CD4-positive, alpha-beta memory T cell (primary cell): ENCODE measurements at regions not wholly inside any gene's neighbourhood (a gene's known extent, or its start where the extent isn't known, plus 50 kb on each side); places are given as distances from the start of the nearest gene placed in this dataset.

Experiments
- CTCF ChIA-PET: fragments of 350-600 bp; sonication (Branson Sonifier 250); formaldehyde crosslinking; loops from one replicate; lab custom pipeline; 2021; ENCODE audit warnings: inconsistent platforms; ENCODE audit not compliant: partially characterized antibody; lab: Charles Lee
- POLR2A ChIA-PET: fragments of 350-600 bp; sonication (Branson Sonifier 250); formaldehyde crosslinking; loops from one replicate; lab custom pipeline; 2021; ENCODE audit not compliant: partially characterized antibody; lab: Charles Lee
- DNase-seq, 5 donors: peaks; one replicate each; pipeline versions ENCODE4 v3.0.0 to v3.0.0-alpha.2; 2020 to 2022; ENCODE audit warnings: mixed read lengths in 1 of 5
- H3K27ac ChIP-seq: one replicate; pipeline ENCODE4 v1.7.0; 2013; ENCODE audit warnings: low read depth, low read length
- H3K27me3 ChIP-seq: 2 replicates; pipeline ENCODE4 v1.7.0; 2013; ENCODE audit warnings: mild to moderate bottlenecking, low read length, moderate library complexity; ENCODE audit not compliant: insufficient read depth
- H3K36me3 ChIP-seq: 2 replicates; pipeline ENCODE4 v1.7.0; 2013; ENCODE audit warnings: mild to moderate bottlenecking, low read length, moderate library complexity; ENCODE audit not compliant: insufficient read depth
- H3K4me1 ChIP-seq: 2 replicates; pipeline ENCODE4 v1.7.0; 2013; ENCODE audit warnings: mild to moderate bottlenecking, low read length, moderate library complexity; ENCODE audit not compliant: insufficient read depth
- H3K4me3 ChIP-seq, 2 donors: one replicate each; pipeline ENCODE4 v1.7.0; 2013; ENCODE audit warnings: low read length in 2 of 2, mild to moderate bottlenecking in 1 of 2
- H3K9me3 ChIP-seq, 2 donors: one replicate each; pipeline ENCODE4 v1.7.0; 2013; ENCODE audit warnings: low read length in 2 of 2, control low read depth in 1 of 2; ENCODE audit not compliant: control insufficient read depth in 1 of 2
- H3K27ac Mint-ChIP-seq, 7 donors: one replicate each; pipeline ENCODE4 v1.8.0; 2020 to 2021; ENCODE audit warnings: mixed read lengths in 7 of 7, mild to moderate bottlenecking in 6 of 7, inconsistent platforms in 3 of 7, moderate library complexity in 3 of 7
- H3K27me3 Mint-ChIP-seq, 2 donors: one replicate each; pipeline ENCODE4 v1.8.0; 2020 to 2021; ENCODE audit warnings: mixed read lengths in 2 of 2
- H3K36me3 Mint-ChIP-seq, 2 donors: one replicate each; pipeline ENCODE4 v1.8.0; 2020 to 2021; ENCODE audit warnings: mixed read lengths in 2 of 2, inconsistent platforms in 1 of 2, mild to moderate bottlenecking in 1 of 2
- H3K4me1 Mint-ChIP-seq, 4 donors: one replicate each; pipeline ENCODE4 v1.8.0; 2020 to 2021; ENCODE audit warnings: mixed read lengths in 4 of 4, mild to moderate bottlenecking in 1 of 4
- H3K4me3 Mint-ChIP-seq, 8 donors: one replicate each; pipeline ENCODE4 v1.8.0; 2020 to 2021; ENCODE audit warnings: mixed read lengths in 8 of 8, mild to moderate bottlenecking in 7 of 8, moderate library complexity in 6 of 8, inconsistent platforms in 3 of 8
- H3K9me3 Mint-ChIP-seq, 8 donors: one replicate each; pipeline ENCODE4 v1.8.0; 2020 to 2021; ENCODE audit warnings: mixed read lengths in 8 of 8, mild to moderate bottlenecking in 5 of 8, inconsistent platforms in 3 of 8, moderate library complexity in 1 of 8
- intact Hi-C: fragments of 100-400 bp; cut with micrococcal nuclease; formaldehyde crosslinking; loops from one replicate; pipeline ENCODE4 v1.15.1; 2023

DNA sequence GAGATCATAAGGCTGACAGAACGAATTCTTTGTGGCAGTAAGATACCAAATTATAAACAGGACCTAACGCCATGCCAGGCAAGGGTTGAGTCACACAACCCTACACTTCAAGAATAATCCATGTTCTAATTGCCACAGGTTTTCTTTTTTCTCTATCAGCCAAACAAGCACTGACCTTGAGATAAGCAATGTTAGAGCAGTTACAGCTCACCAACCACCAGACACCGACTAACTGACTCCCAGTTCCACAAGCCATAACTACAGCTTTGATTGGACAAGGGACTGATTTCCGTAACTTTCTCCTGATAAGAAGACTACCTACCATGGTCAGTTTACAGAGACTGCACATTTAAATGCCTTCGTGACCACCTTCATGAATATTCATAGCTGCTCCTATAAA lies 149.6 kb downstream of the PTPRU start:
- Histone ChIP-seq H3K27ac (no peak overlapping the region), H3K36me3 (no peaks in the 10 kb centered on the region), H3K27me3 (no peaks in the 10 kb centered on the region), H3K4me1 (no peaks in the 10 kb centered on the region), H3K9me3 (no peaks in the 10 kb centered on the region), H3K4me3 (no peak overlapping the region)
- ChIA-PET POLR2A (no interaction called here), CTCF (no interaction called here)
- no peak overlapping the region for H3K27ac Mint-ChIP-seq
- H3K36me3 Mint-ChIP-seq, result no peaks in the 10 kb centered on the region
- intact Hi-C loops, result no loop called here
- peaks cover 0 to 6% (median 1%) of the 10 kb centered on the region in 8 donors for H3K9me3 Mint-ChIP-seq
- peaks cover 31 to 33% of the 10 kb centered on the region in 2 donors for H3K27me3 Mint-ChIP-seq
- no peaks in the 10 kb centered on the region for H3K4me1 Mint-ChIP-seq
- DNase-seq, result no peak
- no peak overlapping the region for H3K4me3 Mint-ChIP-seq

DNA sequence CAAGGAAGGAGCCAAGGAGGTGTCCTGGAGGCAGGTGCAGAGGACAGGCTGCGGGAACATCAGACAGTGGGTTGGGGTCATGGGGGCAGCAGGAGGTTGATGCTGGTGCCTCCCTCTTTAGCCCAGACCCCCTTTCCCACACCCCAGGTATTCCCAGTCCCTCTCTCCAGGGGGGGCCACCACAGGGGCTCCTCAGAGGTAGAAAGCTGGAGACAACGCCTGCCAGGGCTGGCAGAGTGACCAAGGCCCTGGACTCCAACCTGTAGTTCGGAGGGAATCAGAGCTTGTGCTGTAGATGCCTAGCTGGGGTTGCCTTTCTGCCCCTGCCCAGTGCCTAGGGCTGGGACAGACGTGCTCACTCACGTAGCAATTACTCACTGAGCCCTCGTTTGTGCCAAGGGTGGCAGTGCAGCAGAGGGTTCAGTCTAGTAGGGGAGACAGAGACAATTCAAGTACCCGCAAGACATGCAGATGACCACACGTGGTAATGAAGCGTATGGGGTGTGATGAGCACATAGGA lies 148.2 kb downstream of the PTPRU start:
- ChIA-PET POLR2A (no interaction called here), CTCF (no interaction called here)
- H3K36me3 ChIP-seq, result no peaks in the 10 kb centered on the region
- Mint-ChIP-seq H3K27ac (no peak overlapping the region), H3K4me1 (no peaks in the 10 kb centered on the region), H3K4me3 (peak overlapping the region in 1 of 8 donors; percentile 51), H3K36me3 (no peaks in the 10 kb centered on the region), H3K9me3 (peaks cover 0 to 15% (median 8%) of the 10 kb centered on the region in 8 donors), H3K27me3 (peaks cover 27 to 32% of the 10 kb centered on the region in 2 donors)
- H3K4me1 ChIP-seq, result no peaks in the 10 kb centered on the region
- H3K27me3 ChIP-seq, result no peaks in the 10 kb centered on the region
- DNase-seq, result no peak
- no peak overlapping the region for H3K4me3 ChIP-seq
- no peaks in the 10 kb centered on the region for H3K9me3 ChIP-seq
- no peak overlapping the region for H3K27ac ChIP-seq
- intact Hi-C loops, result no loop called here

DNA sequence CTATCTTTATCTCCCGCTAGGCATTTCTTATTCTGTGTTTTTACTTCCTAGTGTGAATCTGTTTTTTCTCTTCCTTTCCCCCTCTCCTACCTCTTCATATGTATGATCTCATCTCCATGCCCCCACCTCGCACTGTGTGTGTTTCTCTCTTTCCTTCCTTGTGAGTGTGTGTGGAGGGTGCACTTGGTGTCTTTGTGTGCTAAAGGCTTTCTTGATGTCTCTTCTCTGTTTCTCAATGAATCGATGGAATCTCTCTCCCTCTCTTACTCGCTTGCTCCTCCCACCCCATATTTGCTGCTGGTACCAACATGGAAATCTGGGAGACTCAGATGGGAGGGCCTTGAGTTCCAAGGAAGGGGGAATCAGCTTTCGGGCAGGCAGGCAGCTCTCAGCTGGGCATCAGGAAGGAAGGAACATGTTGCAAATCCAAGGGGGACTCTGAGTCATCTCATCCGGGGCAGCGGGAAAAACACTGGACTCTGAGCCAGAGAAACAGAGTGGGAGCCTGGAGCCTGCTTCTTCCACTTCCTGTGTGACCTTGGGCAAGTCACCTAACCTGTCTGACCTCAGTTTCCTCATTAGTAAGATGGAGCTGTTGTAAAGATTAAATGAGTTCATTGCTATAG lies 147.5 kb downstream of the PTPRU start:
- Histone ChIP-seq H3K9me3 (peaks cover 0 to 2% of the 10 kb centered on the region in 2 donors), H3K4me1 (no peaks in the 10 kb centered on the region), H3K27ac (no peak overlapping the region), H3K27me3 (no peaks in the 10 kb centered on the region), H3K36me3 (no peaks in the 10 kb centered on the region), H3K4me3 (no peak overlapping the region)
- ChIA-PET POLR2A (no interaction called here), CTCF (no interaction called here)
- Mint-ChIP-seq H3K4me3 (peak overlapping the region in 1 of 8 donors; percentile 51), H3K4me1 (no peaks in the 10 kb centered on the region), H3K27me3 (peaks cover 27 to 32% of the 10 kb centered on the region in 2 donors), H3K36me3 (no peaks in the 10 kb centered on the region), H3K27ac (no peak overlapping the region), H3K9me3 (peaks cover 0 to 22% (median 14%) of the 10 kb centered on the region in 8 donors)
- no peak for DNase-seq
- intact Hi-C loops, result no loop called here

DNA sequence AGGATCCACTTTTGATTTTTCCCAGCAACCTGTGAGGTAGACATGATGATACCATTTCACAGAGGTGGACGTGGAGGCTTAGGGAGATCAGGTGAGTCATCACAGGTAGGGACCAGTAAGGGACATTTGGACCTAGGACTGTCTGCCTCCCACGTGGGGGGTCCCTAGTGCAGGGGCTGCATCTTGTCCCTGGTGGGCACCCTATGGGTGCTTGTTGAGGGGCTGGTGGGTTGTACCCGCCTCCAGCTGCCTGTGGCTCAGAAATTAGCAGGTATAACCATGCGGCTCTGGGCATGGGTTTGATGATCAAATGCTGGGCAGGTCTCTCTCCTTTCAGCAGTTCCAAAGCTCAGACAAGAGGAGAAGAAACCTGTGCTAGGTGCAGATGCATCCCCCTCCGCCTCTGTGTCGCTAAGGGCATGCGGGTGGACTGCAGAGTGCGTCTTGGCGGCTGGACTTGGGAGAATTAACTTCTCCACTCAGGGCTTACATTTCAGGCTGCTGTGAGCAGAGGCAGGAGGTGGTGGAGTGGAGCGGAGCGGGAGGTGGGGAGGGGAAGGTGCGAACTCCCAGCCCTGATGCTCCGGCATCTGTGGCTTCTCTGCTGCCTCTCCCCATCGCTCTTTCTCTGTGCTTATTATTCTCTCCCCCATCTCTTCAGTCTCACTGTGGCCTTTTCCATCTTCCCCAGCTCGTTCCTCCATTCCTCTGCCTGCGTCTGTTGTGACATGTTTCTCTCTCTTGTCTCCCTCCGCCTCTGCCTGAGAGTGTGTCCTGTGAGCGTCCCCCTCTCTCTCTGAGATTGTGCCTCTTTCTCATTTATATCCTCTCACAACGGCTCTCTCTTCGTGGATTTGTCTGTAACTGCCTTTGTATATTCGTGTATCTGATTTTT lies 146.8 kb downstream of the PTPRU start:
- intact Hi-C loops, result no loop called here
- no peak overlapping the region for H3K4me3 ChIP-seq
- no peak overlapping the region for H3K4me3 Mint-ChIP-seq
- peaks cover 0 to 30% (median 22%) of the 10 kb centered on the region in 8 donors for H3K9me3 Mint-ChIP-seq
- ChIA-PET POLR2A (no interaction called here), CTCF (no interaction called here)
- no peaks in the 10 kb centered on the region for H3K36me3 Mint-ChIP-seq
- no peak for DNase-seq
- no peak overlapping the region for H3K27ac Mint-ChIP-seq
- no peaks in the 10 kb centered on the region for H3K4me1 ChIP-seq
- H3K27me3 ChIP-seq, result no peaks in the 10 kb centered on the region
- H3K36me3 ChIP-seq, result no peaks in the 10 kb centered on the region
- peaks cover 0 to 4% of the 10 kb centered on the region in 2 donors for H3K9me3 ChIP-seq
- H3K4me1 Mint-ChIP-seq, result no peaks in the 10 kb centered on the region
- H3K27me3 Mint-ChIP-seq, result peaks cover 28 to 32% of the 10 kb centered on the region in 2 donors
- H3K27ac ChIP-seq, result no peak overlapping the region

DNA sequence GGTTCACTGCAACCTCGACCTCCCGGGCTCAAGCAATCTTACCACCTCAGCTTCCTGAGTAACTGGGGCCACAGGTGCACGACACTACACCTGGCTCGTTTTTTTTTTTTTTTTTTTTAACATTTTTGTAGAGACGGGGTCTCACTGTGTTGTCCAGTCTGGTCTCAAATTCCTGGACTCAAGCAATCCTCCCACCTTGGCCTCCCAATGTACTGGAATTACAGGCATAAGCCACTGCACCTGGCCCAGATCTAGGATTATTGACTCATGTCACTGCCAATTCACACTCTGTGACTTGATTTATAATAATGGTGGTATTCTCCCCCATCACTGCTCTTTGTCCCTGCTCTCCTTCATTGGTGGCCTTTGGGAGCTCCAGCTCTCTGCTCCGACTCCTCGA lies 145.1 kb downstream of the PTPRU start:
- Mint-ChIP-seq H3K4me1 (no peaks in the 10 kb centered on the region), H3K36me3 (no peaks in the 10 kb centered on the region), H3K4me3 (no peak overlapping the region), H3K27me3 (peaks cover 23 to 26% of the 10 kb centered on the region in 2 donors), H3K27ac (no peak overlapping the region), H3K9me3 (peaks cover 0 to 42% (median 33%) of the 10 kb centered on the region in 8 donors)
- Histone ChIP-seq H3K27ac (no peak overlapping the region), H3K4me3 (no peak overlapping the region), H3K4me1 (no peaks in the 10 kb centered on the region), H3K27me3 (no peaks in the 10 kb centered on the region), H3K36me3 (no peaks in the 10 kb centered on the region), H3K9me3 (peaks cover 0 to 4% of the 10 kb centered on the region in 2 donors)
- CTCF ChIA-PET, result no interaction called here
- intact Hi-C loops, result no loop called here
- DNase-seq, result no peak
- POLR2A ChIA-PET, result interaction anchor here (0.6 kb wide), 1 partner anchor 103 kb away, joined by 3 read pairs; no protein-coding TSS in a partner anchor

DNA sequence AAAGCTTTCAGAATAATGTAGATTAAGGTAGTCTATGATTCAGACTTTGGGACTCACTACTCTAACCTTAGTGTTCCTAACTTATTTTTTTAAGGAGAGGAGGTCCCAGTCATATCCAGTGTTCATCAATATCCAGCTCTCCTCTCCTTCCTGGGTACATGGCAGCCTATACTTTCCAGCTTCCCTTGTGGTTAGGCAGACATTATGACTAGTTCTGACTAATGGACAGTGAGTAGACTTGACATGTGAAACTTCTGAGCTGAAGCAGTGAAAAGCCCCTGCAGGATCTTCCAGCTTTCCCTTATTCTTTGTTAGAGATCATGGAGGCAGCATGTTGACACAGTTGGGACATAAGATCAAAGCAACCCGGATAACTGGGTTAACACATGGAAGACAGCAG lies 144.2 kb downstream of the PTPRU start:
- intact Hi-C loops, result no loop called here
- no peak for DNase-seq
- Mint-ChIP-seq H3K36me3 (no peaks in the 10 kb centered on the region), H3K9me3 (peaks cover 0 to 51% (median 35%) of the 10 kb centered on the region in 8 donors), H3K4me3 (no peak overlapping the region), H3K27me3 (peaks cover 20 to 23% of the 10 kb centered on the region in 2 donors), H3K4me1 (no peaks in the 10 kb centered on the region), H3K27ac (no peak overlapping the region)
- ChIA-PET CTCF (no interaction called here), POLR2A (no interaction called here)
- peaks cover 0 to 4% of the 10 kb centered on the region in 2 donors for H3K9me3 ChIP-seq
- H3K36me3 ChIP-seq, result no peaks in the 10 kb centered on the region
- no peak overlapping the region for H3K4me3 ChIP-seq
- no peak overlapping the region for H3K27ac ChIP-seq
- no peaks in the 10 kb centered on the region for H3K4me1 ChIP-seq
- no peaks in the 10 kb centered on the region for H3K27me3 ChIP-seq

DNA sequence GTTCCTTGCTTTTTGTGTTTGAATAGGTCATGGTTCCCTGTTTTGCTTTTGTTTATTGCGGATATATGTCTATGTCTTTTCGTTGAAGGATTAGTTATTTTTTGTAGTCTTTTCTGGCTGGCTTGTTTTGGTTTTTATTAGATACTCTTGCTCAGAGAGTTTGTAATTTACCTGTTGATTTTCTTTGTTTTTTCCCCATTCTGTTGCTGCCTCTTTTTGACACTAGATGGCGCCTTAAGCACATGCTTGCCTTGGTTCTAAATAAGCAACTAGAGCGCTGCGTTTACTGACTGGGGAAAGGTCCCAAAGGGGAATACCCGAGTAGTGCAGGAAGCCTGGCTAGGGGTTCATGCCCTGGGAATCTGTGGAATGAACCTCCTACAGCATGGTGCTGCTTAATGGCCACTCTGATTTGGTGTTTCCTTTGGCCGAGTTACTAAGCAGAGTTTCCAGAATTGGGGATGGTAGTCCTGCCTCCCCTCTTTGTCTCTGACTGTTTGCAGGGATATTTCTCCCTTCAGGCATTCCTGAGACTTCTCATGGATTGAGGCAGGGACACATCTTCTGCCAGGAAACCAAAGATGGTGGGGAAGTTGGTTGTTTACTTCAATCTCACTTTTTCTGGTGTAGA lies 143.2 kb downstream of the PTPRU start:
- Histone ChIP-seq H3K36me3 (no peaks in the 10 kb centered on the region), H3K4me3 (no peak overlapping the region), H3K27ac (no peak overlapping the region), H3K9me3 (peaks cover 0 to 4% of the 10 kb centered on the region in 2 donors), H3K4me1 (no peaks in the 10 kb centered on the region), H3K27me3 (no peaks in the 10 kb centered on the region)
- H3K4me1 Mint-ChIP-seq, result no peaks in the 10 kb centered on the region
- H3K27me3 Mint-ChIP-seq, result peaks cover 22 to 24% of the 10 kb centered on the region in 2 donors
- DNase-seq, result no peak
- no peak overlapping the region for H3K27ac Mint-ChIP-seq
- H3K4me3 Mint-ChIP-seq, result no peak overlapping the region
- ChIA-PET CTCF (no interaction called here), POLR2A (no interaction called here)
- intact Hi-C loops, result no loop called here
- peaks cover 0 to 58% (median 40%) of the 10 kb centered on the region in 8 donors for H3K9me3 Mint-ChIP-seq
- H3K36me3 Mint-ChIP-seq, result no peaks in the 10 kb centered on the region
